Prostate gland (tissue), 2 donors: ENCODE measurements at regions not wholly inside any gene's neighbourhood (a gene's known extent, or its start where the extent isn't known, plus 50 kb on each side); places are given as distances from the start of the nearest gene placed in this dataset.

Experiments used
- POLR2A ChIP-seq: fragments of 450-650 bp; IDR thresholded peaks from one replicate; pipeline ENCODE4 v1.6.1; 2016; ENCODE audit warnings: antibody characterized with exemption, mild to moderate bottlenecking
- POLR2AphosphoS5 ChIP-seq: sonication (generic); formaldehyde crosslinking; IDR thresholded peaks from one replicate; pipeline ENCODE4 v1.6.1; 2017; ENCODE audit warnings: antibody characterized with exemption
- TF ChIP-seq, protein P1 (sequence below), 4 experiments: fragments of 200-600 bp in 2 of 4; fragments of 450-650 bp in 2 of 4; sonication (generic) in 2 of 4; IDR thresholded peaks; 1 replicate in 3 of 4; 2 replicates in 1 of 4; pipeline ENCODE4 v1.5.1; 2016 to 2019; ENCODE audit warnings: antibody characterized with exemption in 4 of 4, mild to moderate bottlenecking in 2 of 4, moderate library complexity in 2 of 4

DNA sequence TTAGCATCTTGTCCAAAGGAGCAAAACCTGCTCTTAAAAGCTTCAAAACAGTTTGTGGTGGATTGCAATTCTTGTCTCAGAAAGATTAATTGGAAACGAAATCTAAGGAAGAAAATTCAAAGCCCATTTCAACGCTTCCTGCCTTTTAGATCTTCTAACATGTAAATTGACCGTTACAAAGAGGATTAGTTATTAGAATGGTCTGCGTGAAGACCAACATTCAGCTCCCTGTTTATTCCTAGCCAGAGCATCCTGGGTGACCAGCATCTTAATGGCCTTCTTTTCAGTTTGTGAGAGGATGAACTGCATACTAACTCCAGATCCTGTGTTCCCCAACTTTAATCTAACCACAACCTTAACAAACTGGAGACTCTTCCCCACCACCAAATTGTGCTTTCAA is 109.9 kb upstream of the SLC1A3 start:
- TF ChIP-seq, protein P1, sequence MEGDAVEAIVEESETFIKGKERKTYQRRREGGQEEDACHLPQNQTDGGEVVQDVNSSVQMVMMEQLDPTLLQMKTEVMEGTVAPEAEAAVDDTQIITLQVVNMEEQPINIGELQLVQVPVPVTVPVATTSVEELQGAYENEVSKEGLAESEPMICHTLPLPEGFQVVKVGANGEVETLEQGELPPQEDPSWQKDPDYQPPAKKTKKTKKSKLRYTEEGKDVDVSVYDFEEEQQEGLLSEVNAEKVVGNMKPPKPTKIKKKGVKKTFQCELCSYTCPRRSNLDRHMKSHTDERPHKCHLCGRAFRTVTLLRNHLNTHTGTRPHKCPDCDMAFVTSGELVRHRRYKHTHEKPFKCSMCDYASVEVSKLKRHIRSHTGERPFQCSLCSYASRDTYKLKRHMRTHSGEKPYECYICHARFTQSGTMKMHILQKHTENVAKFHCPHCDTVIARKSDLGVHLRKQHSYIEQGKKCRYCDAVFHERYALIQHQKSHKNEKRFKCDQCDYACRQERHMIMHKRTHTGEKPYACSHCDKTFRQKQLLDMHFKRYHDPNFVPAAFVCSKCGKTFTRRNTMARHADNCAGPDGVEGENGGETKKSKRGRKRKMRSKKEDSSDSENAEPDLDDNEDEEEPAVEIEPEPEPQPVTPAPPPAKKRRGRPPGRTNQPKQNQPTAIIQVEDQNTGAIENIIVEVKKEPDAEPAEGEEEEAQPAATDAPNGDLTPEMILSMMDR (IDR thresholded peaks at IDR 0.05), result no peak
- TF ChIP-seq POLR2A (no peak), POLR2AphosphoS5 (no peak)
